ENCODE measurements at regions not wholly inside any gene's neighbourhood (a gene's known extent, or its start where the extent isn't known, plus 50 kb on each side); places are given as distances from the start of the nearest gene placed in this dataset.

DNA sequence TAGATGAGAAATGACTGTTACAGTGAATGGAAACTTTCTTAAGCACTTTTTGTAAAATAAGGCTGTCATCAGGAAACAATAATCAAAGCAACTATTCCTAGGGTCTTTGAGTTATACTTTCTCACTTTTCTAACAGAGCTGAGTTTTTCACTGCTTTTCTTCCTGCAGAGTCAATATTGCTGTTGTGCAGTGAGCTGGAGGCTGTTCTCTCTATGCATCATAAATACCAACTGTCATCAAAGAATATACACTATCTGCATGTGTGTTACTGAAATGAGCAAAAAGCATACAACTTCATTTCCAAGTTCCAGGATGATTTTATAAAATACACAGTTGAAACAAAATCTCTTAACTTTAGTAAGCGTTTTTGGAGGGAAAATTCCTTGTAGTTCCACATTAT, 110.4 kb upstream of the CPSF6 start:
- Histone ChIP-seq H4K5ac (ENCODE audit: insufficient read length, low read depth, low read length) (no peak overlapping the region), H4K20me1 (replicated peaks in 1 of 2; ENCODE audit: control insufficient read depth in 1 of 2, insufficient read depth in 2 of 2, low read length in 2 of 2) (no peaks in the 10 kb centered on the region), H3K27me3 (replicated peaks in 1 of 4; ENCODE audit: control insufficient read depth in 3 of 4, extremely low read depth in 1 of 4, insufficient read depth in 3 of 4, low read length in 3 of 4) (no peaks in the 10 kb centered on the region), H3K23ac (ENCODE audit: insufficient read length) (no peak overlapping the region), H3K27ac (ENCODE audit: low read depth, low read length) (no peak overlapping the region), H2BK15ac (ENCODE audit: low read length) (no peak overlapping the region), H3K14ac (ENCODE audit: insufficient read length) (no peak overlapping the region), H4K8ac (ENCODE audit: extremely low read depth, insufficient read depth, low read length) (no peak overlapping the region), H2AFZ (ENCODE audit: low read length) (no peak overlapping the region), H3K23me2 (ENCODE audit: low read depth, low read length) (no peaks in the 10 kb centered on the region), H3K9me3 (ENCODE audit: insufficient read depth in 2 of 2, low read depth in 1 of 2, low read length in 1 of 2) (no peaks in the 10 kb centered on the region), H3K36me3 (ENCODE audit: control insufficient read depth in 2 of 4, insufficient read depth in 4 of 4, low read length in 3 of 4) (no peaks in the 10 kb centered on the region), H3K56ac (replicated peaks; ENCODE audit: insufficient read length, low read depth, low read length) (no peak overlapping the region), H3K79me2 (ENCODE audit: control insufficient read depth in 1 of 2, insufficient read depth in 2 of 2, low read length in 2 of 2) (no peaks in the 10 kb centered on the region), H3K4ac (replicated peaks; ENCODE audit: insufficient read length, low read depth, low read length) (no peak overlapping the region), H2BK20ac (ENCODE audit: low read length) (no peak overlapping the region), H3K4me1 (replicated peaks in 1 of 4; ENCODE audit: control insufficient read depth in 3 of 4, insufficient read depth in 4 of 4, low read length in 3 of 4) (peaks cover 0 to 15% (median 6%) of the 10 kb centered on the region in 4 experiments; a peak in 4 of 7 replicates), H3K4me2 (ENCODE audit: insufficient read depth in 1 of 2, low read depth in 2 of 2, low read length in 2 of 2) (no peak overlapping the region), H2BK120ac (replicated peaks; ENCODE audit: low read depth, low read length) (no peak overlapping the region), H2BK5ac (ENCODE audit: low read depth, low read length) (no peak overlapping the region), H3K18ac (ENCODE audit: extremely low read depth, low read length) (no peak overlapping the region), H3K79me1 (ENCODE audit: low read depth, low read length) (no peaks in the 10 kb centered on the region), H2AK5ac (ENCODE audit: low read depth, low read length) (no peak overlapping the region), H3K9ac (replicated peaks in 1 of 4; ENCODE audit: extremely low read depth in 1 of 4, low read depth in 3 of 4, low read length in 3 of 4) (no peak overlapping the region), H2BK12ac (ENCODE audit: low read depth, low read length) (no peak overlapping the region), H4K91ac (replicated peaks; ENCODE audit: insufficient read length, low read length) (no peak overlapping the region), H3K4me3 (ENCODE audit: extremely low read depth in 1 of 4, insufficient read depth in 2 of 4, low read depth in 3 of 4, low read length in 4 of 4) (no peak overlapping the region)
- TF ChIP-seq RXRA (IDR thresholded peaks at IDR 0.05; ENCODE audit: insufficient read depth, low read depth, low read length) (no peak), CTBP2 (IDR thresholded peaks at IDR 0.05; ENCODE audit: borderline replicate concordance, insufficient read depth, insufficient read length, low read length) (no peak), EP300 (IDR thresholded peaks at IDR 0.05; ENCODE audit: borderline replicate concordance in 1 of 2, low read depth in 2 of 2, low read length in 2 of 2) (no peak), MAFK (IDR thresholded peaks at IDR 0.05; ENCODE audit: low read depth, low read length) (no peak), CBX5 (IDR thresholded peaks at IDR 0.05; ENCODE audit: low read depth, low read length) (no peak), KDM4A (IDR thresholded peaks at IDR 0.05; ENCODE audit: low read depth, low read length, severe bottlenecking) (no peak), TAF7 (optimal IDR thresholded peaks at IDR 0.05; ENCODE audit: borderline replicate concordance, low read depth, low read length) (no peak)
- FAIRE-seq (no peak), DNase-seq (ENCODE audit: low read depth in 1 of 2, low spot score in 2 of 2) (no peak)
- POLR2A ChIA-PET (ENCODE audit: partially characterized antibody), result no interaction called here
- WGBS, 2 experiments (ENCODE audit: extremely low coverage in 1 of 2, insufficient coverage in 1 of 2, insufficient read length in 1 of 2, insufficient replicate concordance in 2 of 2, low coverage in 1 of 2, low lambda C conversion rate in 2 of 2, missing lambda C conversion rate in 1 of 2), result 95% methylated on average over 1 of the region's 1 CpG; no CpG with 5 or more reads in 1 of the 2 experiments
- CTCF ChIA-PET (ENCODE audit: partially characterized antibody), result interaction anchor here (0.6 to 0.9 kb wide), 3 partner anchors 13 to 180 kb away, joined by 3 to 4 read pairs (median 4); no protein-coding TSS in a partner anchor
